ENCODE measurements at regions not wholly inside any gene's neighbourhood (a gene's known extent, or its start where the extent isn't known, plus 50 kb on each side); places are given as distances from the start of the nearest gene placed in this dataset.

DNA sequence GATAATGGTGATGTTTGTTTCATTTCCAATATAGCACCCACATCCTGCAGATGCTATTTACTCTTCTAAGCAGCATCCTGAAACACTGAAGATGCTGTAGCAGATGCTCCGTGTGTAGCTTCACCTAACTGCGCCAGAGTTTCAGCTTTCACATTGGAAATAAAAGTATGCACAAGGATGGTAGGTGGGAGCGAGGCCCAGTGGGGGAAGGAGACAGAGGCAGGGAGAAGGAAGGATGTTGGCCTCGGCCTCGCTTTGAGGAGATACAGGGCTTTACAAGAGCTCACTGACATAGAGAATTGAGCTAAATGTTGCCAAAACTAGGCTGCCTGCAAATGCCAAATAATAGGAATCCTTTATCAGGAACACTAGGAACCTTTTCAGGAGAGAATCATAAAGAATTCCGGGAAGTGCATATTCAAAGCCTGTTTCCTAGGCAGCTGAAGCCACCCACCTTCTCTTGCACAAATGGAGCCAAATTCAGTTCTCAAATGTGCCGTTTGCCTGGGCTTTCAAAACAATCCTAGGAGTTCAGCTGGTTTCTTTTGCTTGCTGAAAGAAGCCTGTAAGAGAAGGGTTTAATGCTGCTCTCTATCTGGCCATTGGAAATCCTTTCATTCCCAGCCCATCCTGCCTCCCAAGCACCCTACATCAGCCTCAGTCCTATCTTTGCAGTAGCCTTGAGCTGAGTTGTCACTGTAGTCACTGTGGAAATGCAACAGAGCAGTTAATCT, 135.4 kb upstream of the ATP1B1 start:
- no peak for DNase-seq

DNA sequence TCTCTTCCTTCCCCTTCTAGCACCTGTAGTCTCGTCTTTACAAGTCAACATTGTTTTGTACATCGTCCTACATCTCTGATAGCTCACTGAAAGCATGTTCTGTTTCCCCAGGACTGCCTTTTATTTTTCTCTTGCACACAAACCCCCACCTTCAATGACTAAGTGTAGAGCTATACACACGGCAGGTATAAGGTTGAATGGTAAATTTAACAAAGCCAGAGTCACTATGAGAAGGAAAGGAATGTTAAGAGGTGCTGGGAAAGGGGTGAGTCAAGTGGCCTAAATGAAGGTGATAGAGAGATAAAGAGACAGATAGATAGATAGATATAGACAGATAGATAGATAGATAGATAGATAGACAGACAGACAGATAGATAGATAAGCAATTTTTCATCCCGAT, 134.3 kb upstream of the ATP1B1 start:
- DNase-seq: no peak

DNA sequence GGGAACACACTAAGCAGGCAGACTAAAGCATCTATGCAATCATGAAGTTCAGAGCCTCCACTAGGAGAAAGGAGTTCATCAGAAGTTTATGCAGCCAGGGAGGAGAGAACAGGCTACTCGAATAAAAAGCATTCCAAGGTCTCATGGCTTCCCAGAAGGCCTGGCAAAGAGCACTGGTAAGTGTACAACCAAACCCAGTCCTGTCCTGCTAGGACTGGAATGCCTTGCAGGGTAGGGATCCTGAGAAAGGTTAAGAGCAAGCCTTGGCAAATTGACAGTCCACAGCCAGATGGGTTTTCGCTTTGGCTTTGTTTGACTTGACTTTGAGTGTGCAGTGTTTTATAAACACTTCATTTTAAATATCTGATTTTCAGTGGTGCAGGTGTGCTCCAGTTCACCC, 133.6 kb upstream of the ATP1B1 start:
- DNase-seq: no peak

DNA sequence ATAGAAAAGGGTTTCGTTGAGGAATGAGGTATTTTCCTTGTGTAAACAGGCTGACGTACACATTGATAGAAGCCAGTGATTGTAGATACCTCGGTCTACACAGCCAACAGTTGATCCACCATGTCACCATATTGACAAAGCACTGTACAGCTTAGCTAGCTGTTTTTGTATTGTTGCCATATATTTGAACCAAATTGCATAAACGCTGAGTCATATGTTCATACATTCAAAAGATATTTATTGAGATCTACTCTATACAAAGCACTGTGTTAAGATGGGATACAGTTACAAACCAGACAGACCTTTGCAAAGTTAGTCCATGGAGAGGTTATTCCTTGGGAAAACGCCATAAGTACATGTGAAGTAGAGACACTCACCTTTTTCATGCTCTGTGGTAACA, 132.4 kb upstream of the ATP1B1 start:
- DNase-seq: no peak

DNA sequence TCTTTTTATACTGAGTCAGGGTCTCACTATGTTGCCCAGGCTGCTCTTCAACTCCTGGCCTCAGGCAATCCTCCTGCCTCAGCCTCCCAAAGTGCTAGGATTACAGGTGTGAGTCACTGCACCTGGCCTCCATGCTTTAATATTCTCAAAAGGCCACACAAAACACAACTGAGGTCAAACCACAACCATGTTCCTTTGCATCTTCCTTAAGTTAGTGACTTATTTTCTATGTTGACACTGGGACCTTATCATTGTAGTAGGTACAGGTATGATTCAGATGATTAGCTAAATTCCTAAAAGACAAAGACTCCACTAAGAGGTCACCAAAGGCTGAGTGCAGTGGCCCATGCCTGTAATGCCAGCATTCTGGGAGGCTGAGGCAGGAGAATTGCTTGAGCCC, 131.9 kb upstream of the ATP1B1 start:
- no peak for DNase-seq

DNA sequence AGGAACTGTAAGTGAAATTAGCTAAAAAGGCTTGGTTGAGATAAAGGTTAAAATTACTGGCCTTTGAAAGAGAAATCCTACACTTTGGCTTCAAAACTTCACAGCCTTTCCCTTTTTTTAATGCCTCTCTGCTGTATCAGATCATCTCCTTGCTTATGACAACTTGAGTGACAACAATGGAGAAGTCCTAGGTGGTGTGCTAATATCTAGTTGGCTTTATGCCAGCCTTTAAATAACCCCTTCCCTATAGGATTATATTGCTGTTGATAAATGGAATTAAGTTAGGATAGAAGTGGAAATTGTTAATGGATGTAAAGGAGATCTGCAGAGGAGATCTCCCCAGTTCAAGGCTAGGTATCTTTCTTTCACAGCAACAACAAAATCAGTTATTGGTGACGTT, 130.2 kb upstream of the ATP1B1 start:
- no peak for DNase-seq

DNA sequence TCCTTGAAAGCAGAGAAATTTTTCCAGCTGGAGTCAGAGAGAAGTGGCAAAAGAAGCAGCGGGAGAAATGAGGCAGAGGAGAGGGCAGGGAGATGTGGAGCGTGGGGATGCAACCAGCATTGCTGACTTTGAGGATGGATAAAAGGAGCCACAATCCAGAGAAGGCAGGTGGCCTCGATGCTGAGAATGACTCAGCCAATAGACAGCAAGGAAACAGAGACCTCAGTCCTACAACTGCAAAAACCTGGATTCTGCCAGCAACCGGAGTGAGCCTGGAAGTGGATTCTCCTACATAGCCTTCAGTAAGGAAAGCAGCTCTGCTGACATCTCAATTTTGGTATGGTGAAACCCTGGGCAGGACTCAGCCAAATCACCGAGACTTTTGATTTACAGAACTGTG, 128.9 kb upstream of the ATP1B1 start:
- no peak for DNase-seq

DNA sequence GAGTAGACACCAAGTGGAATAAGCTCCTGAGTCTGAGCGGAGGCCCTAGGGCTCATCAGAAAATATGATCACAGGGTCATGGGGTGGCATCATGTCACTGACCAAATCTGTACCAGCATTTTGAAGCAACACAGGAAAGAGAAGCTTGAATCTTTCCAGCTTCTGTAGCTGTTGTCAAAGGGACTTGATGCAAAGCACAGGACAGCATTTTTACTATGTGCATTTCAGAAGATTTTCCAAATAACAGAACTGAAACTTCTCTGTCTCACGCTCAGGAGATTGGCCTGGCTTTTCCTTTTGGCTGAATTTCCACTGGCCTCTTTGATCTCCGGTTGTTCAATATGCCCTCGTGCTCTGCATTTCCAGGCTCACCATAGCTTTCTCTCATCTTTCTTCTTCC, 127.2 kb upstream of the ATP1B1 start:
- no peak for DNase-seq

DNA sequence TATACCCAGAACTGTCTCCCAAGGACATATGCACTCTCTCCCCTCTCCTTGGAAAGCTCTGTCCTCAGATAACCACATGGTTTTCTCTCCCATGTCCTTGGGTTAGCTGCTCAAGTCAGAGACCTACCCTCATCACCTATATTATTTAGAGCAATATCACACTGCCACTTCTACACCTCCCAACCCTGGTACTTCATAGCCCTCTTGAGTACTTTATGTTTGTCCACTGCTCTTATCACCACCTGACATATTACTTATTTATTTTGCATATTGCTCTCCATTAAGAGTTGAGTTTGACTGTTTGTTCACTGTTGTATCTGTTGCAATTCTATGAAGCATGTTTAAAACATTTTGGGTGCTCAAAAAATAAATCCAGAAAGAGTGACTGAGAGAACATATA, 126.3 kb upstream of the ATP1B1 start:
- no peak for DNase-seq

DNA sequence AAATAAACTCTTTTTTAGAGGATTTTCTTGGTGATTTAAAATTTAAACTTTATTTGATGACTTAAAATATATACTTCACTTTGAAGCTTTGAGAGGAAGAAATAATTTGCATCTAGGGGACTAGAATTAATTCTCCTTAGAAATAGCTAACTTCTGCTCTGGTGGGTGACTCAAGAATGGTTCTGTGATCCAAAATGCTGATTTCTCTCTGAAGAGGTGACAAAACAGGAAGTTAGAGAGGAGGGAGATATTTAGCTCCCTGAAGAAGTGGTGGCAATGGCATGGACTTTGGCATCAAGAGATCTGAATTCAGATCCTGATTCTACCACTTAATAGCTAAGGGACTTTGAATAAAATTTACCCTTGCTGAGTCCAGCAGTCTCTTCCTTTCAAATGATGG, 125.8 kb upstream of the ATP1B1 start:
- DNase-seq: no peak

DNA sequence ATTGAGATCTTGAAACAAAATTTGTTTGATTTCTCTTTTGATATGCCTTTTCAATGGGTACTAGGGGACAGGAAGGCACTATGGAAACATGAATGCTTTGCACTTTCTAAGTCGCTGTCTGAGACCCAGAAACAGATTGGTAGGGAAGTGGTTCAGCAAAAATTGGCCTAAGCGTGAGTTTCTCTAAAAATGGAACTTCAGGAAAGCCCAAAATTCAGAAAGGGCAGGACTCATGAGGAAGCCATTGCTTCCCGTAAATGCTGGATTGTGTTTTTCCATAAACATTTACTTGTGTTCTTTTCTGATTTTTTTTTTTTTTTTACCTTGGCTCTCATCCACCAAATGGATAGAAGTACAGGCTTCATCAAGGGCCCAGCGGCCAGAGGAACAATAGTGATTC, 123.7 kb upstream of the ATP1B1 start:
- DNase-seq: no peak

DNA sequence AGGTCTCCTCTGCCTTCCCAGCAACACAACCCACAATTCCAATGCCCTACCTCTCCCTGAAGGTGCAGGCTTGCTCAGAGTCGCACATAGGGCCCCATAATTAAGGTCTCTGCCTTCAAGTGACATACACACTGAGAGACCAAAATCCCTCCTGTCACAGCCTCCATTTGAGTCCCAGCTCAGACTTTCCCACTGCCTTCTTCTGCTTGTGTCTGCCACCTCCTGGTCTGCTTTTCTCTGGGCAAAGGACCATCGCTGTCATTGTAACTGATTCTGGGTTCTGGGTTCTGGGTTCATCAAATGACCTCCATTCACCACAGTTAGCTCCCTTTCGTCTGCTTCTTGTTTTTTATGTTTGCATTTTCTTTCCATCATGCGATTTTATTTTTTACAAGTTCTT, 119.2 kb upstream of the ATP1B1 start:
- DNase-seq: no peak

DNA sequence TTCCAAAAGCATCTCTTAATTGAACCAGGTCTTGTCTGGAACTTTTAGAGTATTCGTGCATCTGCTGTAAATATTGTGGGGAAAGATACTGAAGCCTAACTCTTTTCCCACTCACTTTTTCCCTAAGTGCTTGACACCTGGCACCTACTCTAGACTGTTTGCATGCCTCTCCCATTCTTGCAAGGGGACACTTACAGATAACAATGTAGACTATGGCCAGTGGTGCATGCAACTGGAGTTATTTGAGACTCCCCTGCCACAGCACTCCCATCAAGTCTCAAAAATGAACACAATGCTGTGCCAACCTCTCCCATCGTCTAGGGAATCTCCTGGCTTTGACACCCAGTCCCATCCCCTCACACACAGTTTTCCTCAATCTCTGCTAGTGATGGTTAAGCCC, 118.6 kb upstream of the ATP1B1 start:
- DNase-seq: no peak

DNA sequence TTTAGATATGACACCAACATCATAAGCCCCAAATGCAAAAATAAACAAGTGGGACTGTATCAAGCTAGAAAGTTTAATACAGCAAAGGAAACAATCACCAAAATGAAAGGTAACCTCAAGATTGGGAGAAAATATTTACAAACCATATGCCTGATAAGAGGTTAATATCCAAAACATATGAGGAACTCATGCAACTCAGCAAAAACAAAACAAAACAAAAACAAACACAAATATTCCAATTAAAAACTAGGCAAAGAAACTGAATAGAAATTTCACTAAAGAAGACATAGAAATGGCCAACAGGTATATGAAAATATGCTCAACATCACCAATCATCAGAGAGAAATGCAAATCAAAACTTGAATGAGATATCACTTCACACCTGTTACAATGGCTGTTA, 116.5 kb upstream of the ATP1B1 start:
- no peak for DNase-seq

DNA sequence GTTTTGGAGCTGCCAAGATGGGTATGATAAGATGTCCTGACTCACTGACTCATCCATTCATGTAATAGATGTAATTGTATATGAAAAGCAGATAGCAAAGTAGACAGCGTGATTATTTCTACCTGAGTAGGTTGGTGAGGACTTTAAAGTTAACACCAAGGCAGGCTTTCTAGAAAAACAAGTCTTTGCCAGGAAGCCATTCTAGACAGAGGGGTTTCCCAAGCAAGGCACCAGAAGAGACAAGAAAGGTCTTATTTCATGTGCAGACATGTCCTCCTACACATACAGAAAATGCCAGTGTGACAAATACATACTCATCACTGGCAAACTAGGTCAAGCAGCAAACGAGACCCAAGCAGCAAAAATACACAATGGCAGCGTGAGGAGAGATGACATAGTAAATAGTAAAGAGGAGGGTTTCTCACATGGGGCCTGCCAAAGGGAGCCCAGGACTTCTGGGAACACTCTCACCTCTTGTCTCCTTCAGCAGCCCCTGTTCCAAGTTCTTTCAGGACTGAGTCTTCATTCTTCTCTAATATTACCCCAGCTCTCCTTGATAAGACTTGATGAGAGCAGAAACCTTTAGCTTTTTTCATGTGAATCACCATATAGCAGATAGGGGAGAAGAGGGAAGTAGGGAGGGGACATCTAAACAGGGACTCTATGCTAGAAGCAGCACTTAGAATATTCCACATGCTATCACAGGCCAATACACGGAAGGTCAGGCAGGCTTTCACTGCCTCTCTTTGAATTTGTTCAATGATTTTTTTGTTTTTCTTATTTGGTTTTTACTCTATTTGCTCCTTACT, 114.6 kb upstream of the ATP1B1 start:
- DNase-seq: no peak

DNA sequence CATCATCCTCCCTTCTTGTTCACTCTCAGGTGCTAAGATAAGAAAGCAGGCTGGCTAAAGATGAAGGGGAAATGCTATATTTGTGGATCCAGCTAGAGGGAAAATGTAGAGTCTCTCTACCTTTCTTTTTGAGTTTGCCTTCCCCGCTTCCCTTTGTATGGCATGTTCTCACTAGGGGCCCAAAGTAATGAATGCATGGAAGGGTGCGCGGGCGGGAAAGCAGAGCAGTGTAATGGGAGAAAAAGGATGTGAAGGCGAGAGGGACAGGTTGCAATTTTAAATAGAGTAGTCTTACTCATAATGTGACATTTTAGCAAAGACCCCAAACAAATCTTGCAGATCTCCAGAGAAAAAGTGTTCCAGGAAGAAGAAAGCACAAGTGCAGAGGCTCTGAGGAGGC, 105.1 kb upstream of the ATP1B1 start:
- DNase-seq: no peak

DNA sequence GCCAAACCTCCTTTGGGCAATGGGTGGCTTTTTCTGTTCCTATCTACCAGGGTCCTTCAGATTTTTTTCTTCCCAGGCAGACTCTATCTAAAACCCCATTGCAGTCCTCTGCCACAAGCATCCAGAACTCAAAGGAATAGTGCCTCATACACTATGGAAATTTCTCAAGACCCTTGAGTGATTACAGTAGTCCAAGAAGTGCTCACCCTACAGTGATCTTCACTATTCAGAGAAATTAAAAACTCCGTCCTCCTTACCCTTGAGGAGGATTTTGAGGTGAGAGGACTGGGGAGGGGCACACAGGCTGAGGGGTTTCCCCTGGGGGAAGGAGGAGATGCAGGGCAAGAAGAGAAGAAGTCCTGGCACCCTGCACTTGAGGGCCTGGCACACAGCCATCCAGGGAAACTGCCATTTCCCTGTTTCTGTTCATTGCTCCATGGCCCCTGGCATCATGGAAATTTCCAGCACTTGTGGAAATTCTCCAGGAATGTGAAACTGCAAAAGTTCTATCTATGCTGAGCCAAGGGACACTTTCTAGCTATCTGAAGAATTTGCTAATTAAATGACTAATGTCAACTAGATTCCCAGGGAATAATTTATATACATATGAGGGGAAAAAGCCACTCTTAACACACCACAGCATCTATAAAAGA, 102.5 kb upstream of the ATP1B1 start:
- no peak for DNase-seq

DNA sequence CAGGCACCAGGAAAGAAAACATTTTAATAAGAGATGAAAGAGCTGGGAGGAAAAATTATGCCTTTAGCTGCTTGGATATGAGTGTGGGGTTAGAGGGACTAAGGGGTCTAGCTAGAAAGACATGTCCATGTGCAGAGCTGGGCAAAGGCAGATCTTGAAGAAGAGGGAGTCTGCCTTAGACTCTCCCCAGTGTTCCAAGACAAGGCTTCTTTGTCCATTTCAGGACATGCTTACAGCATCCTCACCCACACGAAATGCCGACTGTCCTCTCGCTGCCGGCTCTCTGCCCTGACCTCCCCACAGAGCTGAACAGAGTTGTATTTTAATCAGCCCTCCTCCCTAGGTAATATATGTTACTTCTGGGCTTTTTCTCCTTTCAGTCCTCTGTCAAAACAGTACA, 100.7 kb upstream of the ATP1B1 start:
- DNase-seq: no peak

DNA sequence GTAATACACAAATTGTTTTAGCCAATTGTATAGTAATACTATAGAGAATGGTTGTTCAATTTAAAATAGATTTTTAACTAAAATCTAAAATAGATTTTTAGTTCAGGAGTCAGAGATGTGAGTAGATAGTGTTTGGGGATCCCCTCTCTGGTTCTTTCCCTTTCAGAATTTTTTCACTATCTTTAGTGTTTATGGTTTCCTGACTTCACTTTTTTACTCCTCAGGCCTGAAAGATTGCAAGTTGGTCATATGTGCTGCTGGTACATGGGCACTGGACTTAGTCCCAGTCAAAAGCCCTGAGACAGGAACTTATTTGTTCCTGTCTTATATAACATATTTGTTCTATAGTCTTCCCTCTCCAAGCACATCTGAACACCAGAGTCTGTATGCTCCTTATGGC, 96.8 kb upstream of the ATP1B1 start:
- DNase-seq: no peak

DNA sequence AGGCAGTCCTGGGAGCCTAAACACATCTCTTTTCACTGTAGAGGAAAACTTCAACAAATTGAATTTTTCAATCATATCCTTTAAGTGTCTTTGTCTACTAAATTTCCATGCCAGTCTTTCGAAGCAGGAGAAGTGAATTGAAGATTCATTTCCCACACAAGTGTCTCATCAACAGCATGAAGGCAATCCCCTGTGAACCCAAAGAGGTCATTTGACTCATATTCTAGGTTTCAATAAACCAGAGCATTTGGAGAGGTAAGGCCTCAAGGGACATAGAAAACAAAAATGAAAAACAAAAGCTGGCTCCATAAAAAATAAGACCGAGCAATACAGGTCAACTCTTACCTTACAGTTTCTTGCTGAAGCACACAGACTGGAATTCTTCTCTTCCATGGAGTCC, 94.1 kb upstream of the ATP1B1 start:
- DNase-seq: no peak

DNA sequence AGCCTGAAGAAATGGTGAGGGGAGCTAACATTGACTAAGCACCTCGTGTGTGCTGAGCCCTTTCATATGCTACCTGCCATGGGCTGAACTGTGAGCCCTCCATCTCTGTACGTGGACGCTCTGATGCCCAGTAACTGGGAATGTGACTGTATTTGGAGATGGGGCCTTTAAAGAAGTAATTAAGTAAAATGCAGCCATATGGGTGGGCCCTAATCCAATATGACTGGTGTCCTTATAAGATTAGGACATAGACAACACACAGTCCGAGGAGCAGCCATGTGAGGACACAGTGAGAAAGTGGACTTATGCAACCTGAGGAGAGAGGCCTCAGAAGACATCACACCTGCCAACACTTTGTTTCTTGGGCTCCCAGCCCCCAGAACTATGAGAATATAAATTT, 92.7 kb upstream of the ATP1B1 start:
- DNase-seq: no peak

DNA sequence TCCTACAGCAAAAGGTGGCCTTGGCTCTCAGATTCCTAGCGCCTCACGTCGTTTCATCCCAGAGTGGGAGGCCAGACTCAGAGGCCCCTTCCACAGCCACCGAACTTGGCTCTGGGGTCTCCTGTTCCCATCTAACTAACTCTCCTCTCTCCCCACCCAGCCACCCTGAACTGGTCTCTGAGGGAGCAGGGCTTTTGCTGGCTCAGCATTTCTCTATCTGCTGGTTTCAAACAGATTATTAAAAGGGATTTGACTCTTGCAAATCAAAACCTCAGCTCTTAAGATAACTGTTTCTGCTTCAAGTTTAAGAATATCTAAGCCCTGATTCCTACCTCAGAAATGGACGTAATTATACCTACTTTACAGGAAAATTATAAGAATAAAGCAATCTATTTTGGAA, 91.0 kb upstream of the ATP1B1 start:
- no peak for DNase-seq

DNA sequence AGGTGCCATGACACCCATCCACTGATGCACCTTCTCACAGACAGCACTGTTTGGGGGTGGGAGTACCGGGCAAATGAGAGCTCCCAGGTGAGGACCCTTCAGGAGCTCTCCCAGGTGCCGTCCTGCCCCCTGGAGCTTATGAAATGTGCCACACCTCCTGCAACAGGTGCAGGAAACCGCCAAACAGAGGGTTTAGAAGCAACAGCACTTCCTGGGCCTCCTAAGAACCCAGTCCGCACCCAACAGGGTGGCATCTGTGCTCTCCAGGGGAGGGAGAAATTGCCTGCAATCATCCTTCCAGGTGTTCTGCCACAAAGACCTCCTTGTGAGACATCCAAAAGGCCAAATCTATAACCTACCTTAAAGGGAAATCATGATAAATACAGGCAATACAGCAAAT, 87.7 kb upstream of the ATP1B1 start:
- no peak for DNase-seq

DNA sequence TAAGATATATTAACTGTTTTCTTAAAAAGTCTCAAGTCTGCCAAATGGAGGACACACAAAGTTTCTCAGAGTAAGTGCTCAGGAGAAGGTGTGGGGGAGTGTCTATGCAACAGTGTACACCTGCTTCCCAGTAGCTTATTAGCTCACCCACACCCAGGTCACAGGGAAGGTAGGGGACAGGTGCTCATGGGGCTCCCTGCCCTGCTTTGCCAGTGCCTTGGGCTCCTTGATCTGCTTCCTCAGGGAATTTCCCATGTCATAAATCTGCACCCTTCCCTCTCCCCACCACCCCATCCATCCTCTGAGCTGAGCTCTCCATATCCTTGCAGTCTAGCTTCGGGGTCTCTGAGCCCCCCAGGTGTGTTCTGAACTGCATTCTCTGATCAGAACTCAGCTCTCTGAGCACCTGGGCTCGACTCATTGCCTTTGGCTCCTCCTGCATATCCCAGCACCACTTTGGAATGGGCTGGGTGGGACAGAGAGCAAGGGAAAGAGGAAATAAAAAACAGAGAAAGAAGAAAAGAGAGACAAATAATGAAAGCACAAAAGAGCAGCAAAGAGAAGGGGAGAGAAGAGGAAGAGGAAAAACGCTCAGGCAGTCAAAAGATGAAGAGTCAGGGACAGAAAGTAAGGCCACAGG, 87.0 kb upstream of the ATP1B1 start:
- no peak for DNase-seq
